Lower leg skin (tissue), 4 donors: ENCODE measurements at regions not wholly inside any gene's neighbourhood (a gene's known extent, or its start where the extent isn't known, plus 50 kb on each side); places are given as distances from the start of the nearest gene placed in this dataset.

Experiments used
- DNase-seq, 2 donors: peaks; one replicate each; pipeline ENCODE4 v3.0.0-alpha.2; 2019; ENCODE audit warnings: low spot score in 2 of 2
- H3K4me3 ChIP-seq: fragments of 200-600 bp; sonication (generic); 2 replicates; pipeline ENCODE4 v1.5.1; 2017; ENCODE audit warnings: mild to moderate bottlenecking, low read depth; ENCODE audit not compliant: poor library complexity, severe bottlenecking
- POLR2A ChIP-seq, 2 donors: fragments of 450-650 bp; IDR thresholded peaks; one replicate each; pipeline ENCODE4 v1.6.1; 2016 to 2017; ENCODE audit warnings: antibody characterized with exemption in 2 of 2, mild to moderate bottlenecking in 1 of 2, moderate library complexity in 1 of 2
- WGBS, 2 donors: methylation state at CpG; one replicate each; pipeline ENCODE4 v1.1.5; 2018; 5-methylcytosine and 5-hydroxymethylcytosine counted together
- intact Hi-C: fragments of 100-400 bp; cut with DNase I; formaldehyde crosslinking; loops from one replicate; pipeline ENCODE4 v1.15.0; 2023; ENCODE audit warnings: low total_unique reads
- TF ChIP-seq, protein P1 (sequence below), 3 donors: fragments of 450-650 bp; IDR thresholded peaks; one replicate each; pipeline ENCODE4 v1.5.1; 2016; ENCODE audit warnings: antibody characterized with exemption in 3 of 3, mild to moderate bottlenecking in 3 of 3, moderate library complexity in 2 of 3

DNA sequence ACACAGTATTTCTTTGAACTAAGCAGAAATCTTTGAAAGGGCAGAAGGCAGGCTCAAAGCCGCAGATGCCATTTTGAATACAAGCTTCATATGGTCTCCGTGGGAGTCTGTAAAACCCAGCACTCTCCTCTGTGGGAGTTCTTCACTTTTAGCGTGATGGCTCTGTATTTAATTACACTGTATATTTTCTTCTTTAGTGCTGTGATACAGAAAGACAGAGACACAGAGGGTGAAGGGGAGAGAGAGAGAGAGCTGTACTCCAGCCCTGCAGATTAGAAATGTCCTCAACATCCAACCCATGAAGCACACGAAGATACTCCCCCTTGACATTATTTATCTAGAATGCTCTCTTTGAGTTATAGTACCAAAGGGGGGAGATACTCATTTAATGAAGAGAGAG is 752.6 kb upstream of the NR2F2 start:
- 64 to 69% methylated on average over 4 of the region's 4 CpGs for WGBS, 2 donors
- H3K4me3 ChIP-seq = no peak overlapping the region
- TF ChIP-seq, protein P1, sequence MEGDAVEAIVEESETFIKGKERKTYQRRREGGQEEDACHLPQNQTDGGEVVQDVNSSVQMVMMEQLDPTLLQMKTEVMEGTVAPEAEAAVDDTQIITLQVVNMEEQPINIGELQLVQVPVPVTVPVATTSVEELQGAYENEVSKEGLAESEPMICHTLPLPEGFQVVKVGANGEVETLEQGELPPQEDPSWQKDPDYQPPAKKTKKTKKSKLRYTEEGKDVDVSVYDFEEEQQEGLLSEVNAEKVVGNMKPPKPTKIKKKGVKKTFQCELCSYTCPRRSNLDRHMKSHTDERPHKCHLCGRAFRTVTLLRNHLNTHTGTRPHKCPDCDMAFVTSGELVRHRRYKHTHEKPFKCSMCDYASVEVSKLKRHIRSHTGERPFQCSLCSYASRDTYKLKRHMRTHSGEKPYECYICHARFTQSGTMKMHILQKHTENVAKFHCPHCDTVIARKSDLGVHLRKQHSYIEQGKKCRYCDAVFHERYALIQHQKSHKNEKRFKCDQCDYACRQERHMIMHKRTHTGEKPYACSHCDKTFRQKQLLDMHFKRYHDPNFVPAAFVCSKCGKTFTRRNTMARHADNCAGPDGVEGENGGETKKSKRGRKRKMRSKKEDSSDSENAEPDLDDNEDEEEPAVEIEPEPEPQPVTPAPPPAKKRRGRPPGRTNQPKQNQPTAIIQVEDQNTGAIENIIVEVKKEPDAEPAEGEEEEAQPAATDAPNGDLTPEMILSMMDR (IDR thresholded peaks at IDR 0.05) = no peak
- no peak for TF ChIP-seq POLR2A (IDR thresholded peaks at IDR 0.05)
- intact Hi-C loops = no loop called here
- DNase-seq = no peak

DNA sequence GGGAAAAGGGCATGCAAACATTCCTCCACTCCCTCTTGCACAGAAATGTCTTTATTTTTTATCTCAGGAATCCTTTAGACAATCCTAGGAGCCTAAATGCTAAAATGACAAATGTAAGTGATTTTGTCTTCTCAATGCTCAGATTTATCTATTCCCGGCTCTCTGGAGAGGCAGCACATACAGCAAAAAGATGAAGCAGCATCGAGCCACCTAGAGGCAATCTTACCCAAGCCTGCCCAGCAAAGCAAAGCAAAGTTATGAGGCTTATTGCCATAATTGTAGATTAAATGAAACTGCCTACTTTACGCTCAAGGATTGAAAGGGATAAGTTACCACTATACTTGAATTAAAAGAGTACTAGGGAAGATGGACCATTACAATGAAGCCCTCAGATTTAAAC is 750.4 kb upstream of the NR2F2 start:
- 76 to 79% methylated on average over 3 of the region's 3 CpGs for WGBS, 2 donors
- no peak for TF ChIP-seq POLR2A (IDR thresholded peaks at IDR 0.05)
- TF ChIP-seq, protein P1 (IDR thresholded peaks at IDR 0.05) = no peak
- intact Hi-C loops = no loop called here
- no peak overlapping the region for H3K4me3 ChIP-seq
- DNase-seq = no peak

DNA sequence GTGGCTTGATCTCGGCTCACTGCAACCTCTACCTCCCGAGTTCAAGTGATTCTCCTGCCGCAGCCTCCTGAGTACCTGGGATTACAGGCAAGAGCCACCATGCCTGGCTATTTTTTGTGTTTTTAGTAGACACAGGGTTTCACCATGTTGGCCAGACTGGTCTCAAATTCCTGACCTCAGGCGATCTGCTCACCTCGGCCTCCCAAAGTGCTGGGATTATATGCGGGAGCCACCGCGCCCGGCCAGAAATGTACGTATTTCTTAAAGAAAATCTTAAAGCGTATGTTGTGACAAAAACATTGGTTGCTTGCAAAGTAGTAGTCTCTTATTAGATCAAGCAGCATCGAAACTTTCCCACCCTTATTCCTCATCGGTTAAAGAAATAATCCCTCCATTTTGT is 748.9 kb upstream of the NR2F2 start:
- DNase-seq = no peak
- 82 to 88% methylated on average over 13 of the region's 13 CpGs for WGBS, 2 donors
- intact Hi-C loops = no loop called here
- H3K4me3 ChIP-seq = no peak overlapping the region
- no peak for TF ChIP-seq POLR2A (IDR thresholded peaks at IDR 0.05)
- TF ChIP-seq, protein P1 (IDR thresholded peaks at IDR 0.05) = no peak

DNA sequence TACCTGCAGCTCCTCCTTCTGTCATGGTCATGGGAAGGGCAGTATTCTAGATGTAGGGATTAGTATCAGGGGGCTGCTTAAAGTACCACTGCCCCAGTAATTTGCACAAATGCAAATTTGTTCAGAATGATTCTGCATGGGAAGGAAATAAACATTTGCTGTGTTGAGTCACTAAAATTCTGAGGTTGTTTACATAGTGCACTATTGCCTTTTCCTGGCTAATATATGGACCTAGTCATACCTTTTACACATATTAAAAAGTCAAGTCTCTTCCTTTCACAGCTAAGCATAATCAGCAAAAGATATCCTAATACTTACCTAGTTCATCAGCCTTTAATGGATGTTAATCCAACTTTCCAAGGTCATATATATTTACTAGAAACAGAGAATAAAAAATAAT is 746.4 kb upstream of the NR2F2 start:
- intact Hi-C loops = no loop called here
- DNase-seq = no peak
- TF ChIP-seq, protein P1 (IDR thresholded peaks at IDR 0.05) = no peak
- TF ChIP-seq POLR2A (IDR thresholded peaks at IDR 0.05) = no peak
- H3K4me3 ChIP-seq = no peak overlapping the region

DNA sequence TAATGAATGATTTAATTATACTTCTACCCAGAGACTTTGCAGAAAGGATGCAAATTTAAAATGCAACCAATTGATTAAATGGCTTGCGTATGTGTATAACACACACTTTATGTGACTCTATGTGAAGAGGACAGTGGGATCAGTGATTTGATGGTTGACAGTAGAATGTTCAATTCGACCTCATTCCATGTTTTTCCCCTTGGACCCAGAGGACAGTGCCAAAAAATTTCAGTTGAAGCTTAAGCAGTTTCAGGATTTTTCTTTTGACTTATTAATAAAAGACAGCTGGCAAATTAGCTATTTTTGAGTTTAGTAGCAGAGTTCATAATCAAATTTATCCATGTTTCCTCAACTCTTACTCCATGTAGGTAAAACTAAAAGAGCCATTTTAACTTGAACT is 742.4 kb upstream of the NR2F2 start:
- intact Hi-C loops = no loop called here
- DNase-seq = no peak
- H3K4me3 ChIP-seq = no peak overlapping the region
- TF ChIP-seq POLR2A (IDR thresholded peaks at IDR 0.05) = no peak
- TF ChIP-seq, protein P1 (IDR thresholded peaks at IDR 0.05) = no peak
- 58 to 72% methylated on average over 2 of the region's 2 CpGs for WGBS, 2 donors

DNA sequence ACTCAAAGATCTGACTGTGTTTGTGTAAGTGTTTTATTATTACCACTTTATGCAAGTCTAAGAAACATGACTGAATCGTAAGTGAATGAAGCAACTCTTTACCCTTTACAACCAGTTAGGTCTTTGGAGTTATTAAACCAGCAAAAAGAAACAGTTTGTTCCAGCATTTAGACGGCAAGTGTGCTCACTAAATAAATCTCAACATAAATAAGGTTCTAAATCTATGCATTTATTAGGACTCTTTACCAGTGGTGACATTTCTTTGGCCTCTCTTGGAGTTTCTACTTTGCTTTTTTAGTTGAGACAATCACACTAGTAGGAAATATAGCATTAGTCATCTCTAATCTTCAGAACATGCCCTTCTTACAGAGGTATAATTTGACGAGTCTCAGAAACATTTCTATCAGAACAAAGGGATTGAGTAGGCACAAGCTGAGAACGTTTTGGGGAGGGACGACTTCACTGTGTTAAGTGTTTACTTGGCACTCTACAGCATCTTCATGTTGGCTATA is 739.9 kb upstream of the NR2F2 start:
- TF ChIP-seq, protein P1 (IDR thresholded peaks at IDR 0.05) = no peak
- no peak for TF ChIP-seq POLR2A (IDR thresholded peaks at IDR 0.05)
- WGBS, 2 donors = 46 to 68% methylated on average over 5 of the region's 5 CpGs
- no peak for DNase-seq
- no peak overlapping the region for H3K4me3 ChIP-seq
- intact Hi-C loops = no loop called here
